AG04449 (cell line): ENCODE measurements at regions not wholly inside any gene's neighbourhood (a gene's known extent, or its start where the extent isn't known, plus 50 kb on each side); places are given as distances from the start of the nearest gene placed in this dataset.

ENCODE experiments used
- CTCF ChIA-PET: fragments of 350-600 bp; formaldehyde crosslinking; extraction: SDS; loops from one replicate; lab custom pipeline; 2021; ENCODE audit warnings: antibody characterized with exemption; lab: Yijun Ruan, JAX
- POLR2A ChIA-PET: fragments of 400-600, 350-600 bp; formaldehyde crosslinking; extraction: SDS; loops from one replicate; lab custom pipeline; 2020; ENCODE audit warnings: antibody characterized with exemption, inconsistent platforms; lab: Yijun Ruan, JAX
- DNase-seq: peaks from one replicate; pipeline ENCODE4 v3.0.0-alpha.2; 2010; ENCODE audit warnings: low read depth, low spot score
- H3K4me3 ChIP-seq: 2 replicates; pipeline ENCODE4 v1.5.1; 2011; ENCODE audit warnings: low read depth, mild to moderate bottlenecking, control low read depth, low read length
- TF ChIP-seq, protein P1 (sequence below): IDR thresholded peaks from one replicate; pipeline ENCODE4 v1.5.1; 2011; ENCODE audit warnings: mild to moderate bottlenecking, moderate library complexity, low read length, control low read depth, inconsistent platforms; ENCODE audit not compliant: insufficient read depth; ENCODE audit errors: missing control alignments

DNA sequence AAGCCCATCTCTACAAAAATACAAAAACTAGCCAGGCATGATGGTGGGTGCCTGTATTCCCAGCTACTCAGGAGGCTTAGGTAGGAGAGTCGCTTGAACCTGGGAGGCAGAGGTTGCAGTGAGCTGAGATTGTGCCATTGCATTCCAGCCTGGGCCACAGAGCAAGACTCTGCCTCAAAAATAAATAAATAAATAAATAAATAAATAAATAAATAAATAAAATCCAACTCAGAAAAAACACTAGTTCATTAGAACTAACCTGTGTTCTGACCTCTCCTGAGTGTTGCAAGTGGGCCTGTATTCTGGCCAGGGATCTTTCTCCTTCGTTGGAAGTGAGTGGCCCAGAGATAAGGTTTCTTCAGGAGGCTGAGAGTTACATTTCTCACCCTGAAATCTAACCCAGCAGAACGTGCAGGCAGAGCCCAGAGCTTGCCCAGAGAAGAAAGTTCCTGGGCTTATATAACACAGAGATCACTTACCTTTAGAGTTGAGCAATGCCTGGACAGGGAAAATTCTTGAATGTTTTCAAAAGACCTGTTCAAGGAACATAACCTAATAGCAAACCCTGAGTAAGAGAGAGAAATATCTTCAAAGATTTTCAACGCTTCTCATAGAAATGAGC, 583.9 kb downstream of the MCTP2 start:
- POLR2A ChIA-PET = no interaction called here
- TF ChIP-seq, protein P1, sequence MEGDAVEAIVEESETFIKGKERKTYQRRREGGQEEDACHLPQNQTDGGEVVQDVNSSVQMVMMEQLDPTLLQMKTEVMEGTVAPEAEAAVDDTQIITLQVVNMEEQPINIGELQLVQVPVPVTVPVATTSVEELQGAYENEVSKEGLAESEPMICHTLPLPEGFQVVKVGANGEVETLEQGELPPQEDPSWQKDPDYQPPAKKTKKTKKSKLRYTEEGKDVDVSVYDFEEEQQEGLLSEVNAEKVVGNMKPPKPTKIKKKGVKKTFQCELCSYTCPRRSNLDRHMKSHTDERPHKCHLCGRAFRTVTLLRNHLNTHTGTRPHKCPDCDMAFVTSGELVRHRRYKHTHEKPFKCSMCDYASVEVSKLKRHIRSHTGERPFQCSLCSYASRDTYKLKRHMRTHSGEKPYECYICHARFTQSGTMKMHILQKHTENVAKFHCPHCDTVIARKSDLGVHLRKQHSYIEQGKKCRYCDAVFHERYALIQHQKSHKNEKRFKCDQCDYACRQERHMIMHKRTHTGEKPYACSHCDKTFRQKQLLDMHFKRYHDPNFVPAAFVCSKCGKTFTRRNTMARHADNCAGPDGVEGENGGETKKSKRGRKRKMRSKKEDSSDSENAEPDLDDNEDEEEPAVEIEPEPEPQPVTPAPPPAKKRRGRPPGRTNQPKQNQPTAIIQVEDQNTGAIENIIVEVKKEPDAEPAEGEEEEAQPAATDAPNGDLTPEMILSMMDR = no peak
- CTCF ChIA-PET = no interaction called here
- no peak for DNase-seq
- H3K4me3 ChIP-seq = no peak overlapping the region

DNA sequence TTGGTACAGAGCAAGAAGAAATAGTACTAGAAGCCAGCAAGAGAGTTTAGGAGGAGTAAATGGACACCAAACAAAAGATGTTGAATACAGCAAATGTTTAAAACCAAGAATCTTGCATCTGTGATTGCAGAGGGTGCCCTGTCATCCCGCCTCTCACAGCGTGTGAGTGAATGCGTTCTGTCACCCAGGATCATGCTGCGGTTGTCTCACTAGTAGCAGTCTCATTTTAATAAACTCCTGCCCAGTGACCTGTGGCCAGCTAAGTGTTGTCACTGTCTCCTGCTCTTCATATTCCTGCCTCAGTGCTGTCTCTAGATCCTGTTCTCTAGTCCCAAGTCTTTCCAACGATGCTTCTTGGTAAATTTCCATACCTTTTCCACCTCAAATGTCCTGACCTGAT, 584.6 kb downstream of the MCTP2 start:
- ChIA-PET CTCF (no interaction called here), POLR2A (no interaction called here)
- no peak overlapping the region for H3K4me3 ChIP-seq
- DNase-seq = no peak
- TF ChIP-seq, protein P1 = no peak

DNA sequence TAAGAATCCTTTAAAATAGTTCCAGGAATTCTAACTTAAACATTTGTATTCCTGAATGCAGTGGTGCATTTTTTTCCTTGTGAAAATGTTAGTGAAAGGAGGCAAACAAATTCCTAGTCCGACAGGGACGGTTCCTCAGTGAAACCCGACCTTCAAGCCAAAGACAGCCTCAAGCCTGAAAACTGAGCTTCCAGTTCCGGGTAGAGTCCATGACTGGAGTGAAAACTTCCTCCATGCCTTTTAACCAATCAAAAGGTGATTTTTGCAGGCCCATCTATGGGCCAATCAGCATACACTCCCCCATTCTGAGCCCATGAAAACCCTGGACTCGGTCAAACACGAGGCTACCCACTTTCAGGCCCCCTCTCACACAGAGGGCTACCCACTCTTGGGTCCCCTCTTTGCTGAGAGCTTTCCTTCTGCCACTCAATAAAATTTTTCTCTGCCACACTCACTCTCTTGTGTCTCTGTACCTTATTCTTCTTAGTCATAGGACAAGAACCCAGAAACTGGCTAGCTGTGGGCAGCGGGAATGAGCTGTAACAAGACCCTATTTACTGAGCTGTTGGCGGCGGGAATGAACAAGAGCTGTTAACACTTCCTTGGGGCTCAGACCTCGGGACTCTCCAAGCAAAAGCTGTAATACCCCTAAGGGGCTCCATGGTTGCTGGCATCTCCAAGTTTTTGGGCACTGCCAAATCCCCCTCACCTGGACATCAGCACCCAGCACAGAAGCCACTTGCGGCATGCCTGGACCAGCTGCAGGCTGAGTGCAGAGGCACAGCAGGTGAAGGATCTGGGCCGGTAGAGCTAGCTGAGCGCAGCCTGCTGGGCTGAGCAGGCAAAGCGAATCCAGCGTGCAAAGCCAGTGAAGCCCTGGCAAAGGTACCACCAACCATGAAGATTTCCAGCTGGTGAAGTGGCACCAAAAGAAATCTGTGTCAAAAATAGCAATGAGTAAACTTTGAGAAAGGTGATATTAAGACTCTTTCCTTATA, 598.8 kb downstream of the MCTP2 start:
- H3K4me3 ChIP-seq = no peak overlapping the region
- CTCF ChIA-PET = no interaction called here
- POLR2A ChIA-PET = no interaction called here
- no peak for DNase-seq
- TF ChIP-seq, protein P1 = no peak

DNA sequence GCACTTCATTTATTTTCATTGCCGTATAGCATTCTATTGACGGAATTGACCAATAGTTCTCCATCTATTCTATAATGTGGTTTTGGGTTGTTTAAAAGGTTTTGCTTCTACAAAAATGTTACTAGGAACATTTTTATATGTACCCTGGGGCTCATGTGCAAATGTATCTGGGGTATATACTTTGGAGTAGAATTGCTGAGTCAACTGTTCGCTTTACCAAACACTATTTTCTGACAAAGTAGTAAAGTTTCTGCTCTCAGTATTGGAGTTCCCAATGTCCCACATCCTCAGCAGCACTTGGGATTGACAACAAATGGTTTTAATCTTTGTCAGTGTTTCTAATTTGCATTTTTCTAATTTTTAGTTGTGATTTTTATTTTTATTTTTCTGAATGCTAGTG, 602.6 kb downstream of the MCTP2 start:
- DNase-seq = no peak
- ChIA-PET CTCF (no interaction called here), POLR2A (no interaction called here)
- no peak overlapping the region for H3K4me3 ChIP-seq
- TF ChIP-seq, protein P1 = no peak

DNA sequence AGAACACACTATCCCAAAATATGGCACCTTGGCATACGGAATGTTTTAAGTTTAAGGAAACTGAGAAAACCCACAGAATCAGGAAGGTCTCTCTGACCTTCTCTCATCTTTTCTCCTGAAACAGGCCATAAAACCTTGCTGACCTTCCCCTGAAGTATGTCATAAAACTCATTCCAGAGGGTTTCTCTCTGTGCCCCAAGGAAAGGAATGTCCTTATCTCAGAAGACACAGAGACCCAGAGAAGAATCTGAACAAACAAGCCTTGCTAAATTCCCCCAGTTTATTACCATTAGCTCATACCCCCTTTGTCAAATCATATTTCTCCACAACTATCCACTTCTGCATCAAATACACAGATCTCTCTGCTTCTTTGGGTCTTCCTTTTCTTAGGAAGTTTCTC, 603.1 kb downstream of the MCTP2 start:
- DNase-seq = no peak
- no peak overlapping the region for H3K4me3 ChIP-seq
- ChIA-PET CTCF (no interaction called here), POLR2A (no interaction called here)
- TF ChIP-seq, protein P1 = no peak

DNA sequence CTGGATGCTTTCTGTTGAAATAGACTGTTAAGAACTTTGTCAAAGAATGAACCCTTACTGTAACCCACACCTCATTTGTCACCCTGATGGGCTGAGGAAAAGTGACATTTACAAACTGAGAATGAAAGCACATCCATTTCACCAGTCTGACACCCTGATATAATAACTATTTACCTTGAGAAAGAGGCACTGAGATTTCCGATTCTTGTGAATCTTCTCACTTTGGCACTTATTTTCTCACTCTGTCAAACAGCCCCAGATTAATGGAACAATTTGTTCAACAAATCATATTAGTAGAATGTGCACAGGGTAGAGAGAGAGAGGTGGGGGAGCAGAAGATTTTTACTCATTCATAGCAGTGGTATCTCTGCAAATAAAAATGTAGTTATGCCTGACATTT, 606.9 kb downstream of the MCTP2 start:
- CTCF ChIA-PET = no interaction called here
- no peak for DNase-seq
- POLR2A ChIA-PET = no interaction called here
- TF ChIP-seq, protein P1 = no peak
- no peak overlapping the region for H3K4me3 ChIP-seq
